ENCODE measurements at regions not wholly inside any gene's neighbourhood (a gene's known extent, or its start where the extent isn't known, plus 50 kb on each side); places are given as distances from the start of the nearest gene placed in this dataset.

- no peak for DNase-seq (ENCODE audit: low read depth)
These were observed 877.2 kb downstream of the TLE4 start for GRCh38 chr9:80448996-80449395.

DNA sequence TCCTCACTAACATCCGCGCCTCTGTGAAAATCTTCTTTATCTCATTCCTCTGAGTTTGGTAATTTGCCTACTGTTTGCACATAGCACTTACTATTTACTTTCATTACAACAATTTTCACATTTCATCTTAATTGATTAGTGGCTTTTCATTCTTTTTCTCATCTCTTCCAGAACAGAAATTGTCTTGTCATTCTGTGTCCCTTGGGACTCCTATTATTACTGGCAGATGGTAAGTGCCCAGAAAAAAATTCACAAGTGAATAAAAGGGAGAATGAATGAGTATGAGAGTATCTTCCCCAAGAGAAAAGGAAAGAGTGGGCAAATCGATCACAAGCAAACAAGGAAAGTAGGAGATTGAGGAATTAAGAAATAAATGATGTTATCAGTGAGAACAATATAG is 876.1 kb downstream of the TLE4 start:
- no peak for DNase-seq (ENCODE audit: low read depth)

- no peak for DNase-seq (ENCODE audit: low read depth)
These were observed 869.0 kb downstream of the TLE4 start for GRCh38 chr9:80440724-80441123.

DNA sequence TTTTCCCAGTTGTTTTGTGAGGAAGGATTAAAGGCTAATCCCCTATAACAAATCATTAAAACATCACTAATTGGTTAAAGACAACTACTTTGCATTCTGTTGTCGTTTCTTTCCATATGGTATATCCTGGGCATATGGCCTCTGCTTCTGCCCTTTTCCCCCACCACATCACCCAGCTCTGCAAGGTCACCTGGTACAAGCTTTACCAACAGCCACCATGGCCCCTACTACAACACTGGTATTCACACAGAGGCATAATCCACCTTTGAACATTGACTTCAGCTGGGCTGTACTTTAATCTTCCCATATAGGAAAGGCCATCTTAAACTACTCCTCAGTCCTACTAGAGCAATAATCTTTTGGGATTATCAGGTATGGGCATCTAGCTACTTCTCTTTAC is 866.1 kb downstream of the TLE4 start:
- no peak for DNase-seq (ENCODE audit: low read depth)

- DNase-seq (ENCODE audit: low read depth), result no peak
These were observed 865.4 kb downstream of the TLE4 start for GRCh38 chr9:80437091-80437640.

DNA sequence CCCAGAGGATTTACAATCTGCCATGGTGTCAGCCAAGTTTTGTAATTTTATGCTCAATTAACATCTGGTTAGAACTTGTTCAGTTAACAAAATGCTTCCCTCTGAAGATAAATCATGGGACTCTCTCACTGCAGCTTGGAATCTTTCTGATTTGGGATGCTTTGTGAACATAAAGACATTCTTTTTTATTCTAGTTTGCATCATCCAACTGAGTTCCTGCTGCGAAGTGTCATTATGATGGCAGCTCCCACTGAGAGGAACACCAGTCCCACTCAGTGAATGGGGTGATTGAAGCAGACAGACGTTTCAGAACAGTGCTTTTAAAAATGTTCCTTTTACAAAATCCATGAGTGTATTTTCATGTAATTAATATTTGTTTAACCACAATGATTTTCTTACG is 863.8 kb downstream of the TLE4 start:
- DNase-seq (ENCODE audit: low read depth), result no peak

GRCh38 chr9:80426992-80427391 is 855.2 kb downstream of the TLE4 start:
- no peak for DNase-seq (ENCODE audit: low read depth)

- no peak for DNase-seq (ENCODE audit: low read depth)
These were observed 845.5 kb downstream of the TLE4 start for GRCh38 chr9:80417211-80417773.

DNA sequence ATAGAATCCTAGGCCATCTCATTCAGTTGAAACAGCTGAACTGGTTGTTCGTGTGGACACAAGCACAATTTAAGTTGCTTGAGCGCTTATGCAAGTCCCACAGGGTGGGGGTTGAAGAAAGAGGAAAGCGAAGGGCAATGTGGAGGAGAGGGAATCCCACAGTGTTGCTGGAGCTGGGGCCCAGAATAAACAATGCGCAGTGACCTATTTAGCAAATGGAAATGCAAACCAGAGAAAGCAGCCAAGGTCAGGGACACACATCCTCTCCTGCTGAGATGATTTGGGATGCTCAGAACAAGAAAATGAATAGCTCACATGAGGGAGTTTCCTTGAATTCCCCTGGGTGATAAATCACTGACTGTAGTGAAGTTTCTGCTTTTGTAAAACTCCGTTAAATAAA is 838.3 kb downstream of the TLE4 start:
- no peak for DNase-seq (ENCODE audit: low read depth)

GRCh38 chr9:80407220-80407619 is 835.5 kb downstream of the TLE4 start:
- no peak for DNase-seq (ENCODE audit: low read depth)

DNA sequence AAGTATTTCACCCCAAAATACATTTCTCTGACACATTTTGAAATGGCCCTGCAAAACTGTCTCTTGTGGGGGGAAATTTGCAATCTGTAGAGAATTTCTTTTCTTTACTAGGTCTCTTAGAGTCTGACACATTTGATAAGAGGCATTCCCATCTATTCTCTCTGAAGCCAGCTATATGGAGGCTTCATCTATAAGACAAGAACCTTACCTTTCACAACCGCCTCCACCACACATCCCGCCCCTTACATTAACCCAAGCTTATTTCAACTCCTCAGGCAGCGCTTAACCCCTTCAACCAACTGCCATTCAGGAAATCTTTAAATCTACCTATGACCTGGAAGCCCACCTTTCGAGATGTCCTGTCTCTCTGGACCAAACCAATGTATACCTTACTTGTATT is 829.5 kb downstream of the TLE4 start:
- no peak for DNase-seq (ENCODE audit: low read depth)

DNA sequence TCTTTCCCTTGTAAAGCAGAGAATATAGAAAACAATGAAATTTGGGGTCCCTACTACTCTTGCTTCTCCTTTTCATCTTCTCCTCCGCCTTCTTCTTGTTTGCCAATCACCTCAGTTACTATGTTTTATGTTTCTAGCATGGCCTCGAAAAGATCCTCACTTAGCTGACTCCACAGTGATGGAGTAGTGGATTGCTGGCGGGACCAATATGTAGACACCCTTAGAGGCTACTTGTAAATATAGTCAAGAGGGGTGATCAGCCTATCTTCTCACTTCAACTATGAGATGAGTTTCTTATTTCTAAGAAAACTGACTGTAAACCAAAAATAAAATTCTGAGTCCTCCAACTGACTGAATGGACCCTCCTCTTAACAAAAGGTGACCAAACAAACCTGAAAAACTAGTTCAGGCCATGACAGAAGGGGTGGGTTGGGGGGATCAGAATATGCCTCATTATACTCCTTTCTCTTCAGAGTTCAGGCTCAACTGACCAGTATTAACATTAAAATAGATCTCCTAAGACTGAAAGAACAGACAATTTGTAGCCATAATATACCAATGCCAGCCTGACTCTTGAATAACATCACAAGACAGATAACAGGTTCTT is 829.0 kb downstream of the TLE4 start:
- DNase-seq (ENCODE audit: low read depth), result no peak

- DNase-seq (ENCODE audit: low read depth), result no peak
These were observed 827.8 kb downstream of the TLE4 start for GRCh38 chr9:80399606-80400005.

- no peak for DNase-seq (ENCODE audit: low read depth)
These were observed 816.1 kb downstream of the TLE4 start for GRCh38 chr9:80387828-80388227.

GRCh38 chr9:80385246-80385645 is 813.5 kb downstream of the TLE4 start:
- DNase-seq (ENCODE audit: low read depth), result no peak

GRCh38 chr9:80383331-80383730 is 811.6 kb downstream of the TLE4 start:
- DNase-seq (ENCODE audit: low read depth), result no peak

DNA sequence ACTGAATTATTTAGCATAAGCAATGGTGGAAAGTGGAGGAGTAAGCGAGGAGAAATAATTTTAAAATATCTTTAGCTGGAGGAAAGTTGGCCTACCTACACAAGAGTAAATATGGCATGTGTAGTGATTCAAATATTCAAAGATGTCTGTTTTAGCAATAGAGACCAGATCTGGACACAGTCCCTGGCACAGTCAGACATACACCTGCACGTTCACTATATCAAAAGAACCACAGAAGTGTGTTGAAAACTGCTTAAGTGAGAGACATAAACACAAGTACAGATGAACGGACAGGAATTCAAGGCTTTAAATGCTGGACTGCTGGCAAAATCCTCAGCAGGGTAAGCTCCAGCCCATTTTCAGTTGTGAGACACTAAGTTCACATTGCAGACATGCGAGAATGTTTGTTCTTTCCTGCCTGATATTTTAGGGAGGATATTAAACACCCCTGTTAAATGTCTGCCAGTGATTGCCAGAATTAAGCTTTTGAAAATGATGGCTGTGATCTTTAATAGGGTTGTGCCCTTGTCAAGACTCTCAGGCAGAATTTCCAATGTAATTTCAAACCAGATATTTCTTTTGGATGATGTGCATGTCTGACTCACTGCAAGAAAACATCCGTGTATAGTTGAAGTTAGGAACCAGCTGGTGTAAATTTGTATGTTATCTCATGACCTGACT is 810.6 kb downstream of the TLE4 start:
- DNase-seq (ENCODE audit: low read depth), result no peak

GRCh38 chr9:80380301-80380700 is 808.5 kb downstream of the TLE4 start:
- DNase-seq (ENCODE audit: low read depth), result no peak

GRCh38 chr9:80378669-80379293 is 807.0 kb downstream of the TLE4 start:
- no peak for DNase-seq (ENCODE audit: low read depth)

- no peak for DNase-seq (ENCODE audit: low read depth)
These were observed 804.4 kb downstream of the TLE4 start for GRCh38 chr9:80376180-80376579.

DNA sequence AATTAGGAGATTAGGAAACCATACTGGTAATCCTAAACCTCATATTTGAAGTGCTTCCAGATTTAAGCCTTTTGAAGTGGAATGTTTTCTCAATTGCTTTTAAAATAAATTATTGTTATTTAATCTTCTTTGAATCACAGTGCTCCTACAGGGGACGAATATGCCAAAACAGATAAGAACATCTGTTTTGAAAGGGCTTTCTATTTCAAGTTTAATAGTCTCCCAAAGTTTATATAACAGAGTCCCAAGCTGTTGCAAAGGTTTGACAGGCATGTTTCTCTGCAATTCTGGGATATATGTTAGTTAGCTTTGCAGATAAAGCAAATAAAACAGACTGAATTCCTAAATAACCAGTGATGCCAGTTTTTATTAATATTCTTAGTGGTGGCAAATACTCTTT is 803.7 kb downstream of the TLE4 start:
- no peak for DNase-seq (ENCODE audit: low read depth)

- no peak for DNase-seq (ENCODE audit: low read depth)
These were observed 797.9 kb downstream of the TLE4 start for GRCh38 chr9:80369641-80370040.

DNA sequence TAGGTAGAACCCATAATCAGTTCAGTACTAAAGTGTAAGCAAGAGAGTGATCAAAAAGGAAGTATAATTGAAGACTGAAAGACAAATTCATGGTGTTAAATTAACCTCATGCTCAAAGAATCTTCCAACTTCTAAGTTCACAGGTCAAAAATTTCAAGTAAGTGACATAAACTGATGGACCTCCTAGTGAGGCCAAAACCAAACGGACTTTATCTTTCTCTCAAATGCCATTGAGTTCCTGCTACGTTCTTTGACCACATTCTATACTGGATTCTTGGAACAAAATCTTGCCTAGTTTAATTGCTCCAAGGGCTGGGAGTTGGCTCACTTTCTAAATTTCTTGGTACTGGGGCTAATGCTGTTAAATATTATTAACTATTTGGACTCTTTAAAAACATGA is 794.9 kb downstream of the TLE4 start:
- DNase-seq (ENCODE audit: low read depth), result no peak

Data from activated T-cell treated with anti-CD3 and anti-CD28 coated beads for 24 hours (primary cell).